Embryonic facial prominence (tissue), 1 donor: ENCODE measurements at regions not wholly inside any gene's neighbourhood (a gene's known extent, or its start where the extent isn't known, plus 50 kb on each side); places are given as distances from the start of the nearest gene placed in this dataset.

Experiments used
- DNase-seq: peaks from one replicate; pipeline ENCODE4 v3.0.0-alpha.2; 2016; ENCODE audit errors: extremely low spot score

DNA sequence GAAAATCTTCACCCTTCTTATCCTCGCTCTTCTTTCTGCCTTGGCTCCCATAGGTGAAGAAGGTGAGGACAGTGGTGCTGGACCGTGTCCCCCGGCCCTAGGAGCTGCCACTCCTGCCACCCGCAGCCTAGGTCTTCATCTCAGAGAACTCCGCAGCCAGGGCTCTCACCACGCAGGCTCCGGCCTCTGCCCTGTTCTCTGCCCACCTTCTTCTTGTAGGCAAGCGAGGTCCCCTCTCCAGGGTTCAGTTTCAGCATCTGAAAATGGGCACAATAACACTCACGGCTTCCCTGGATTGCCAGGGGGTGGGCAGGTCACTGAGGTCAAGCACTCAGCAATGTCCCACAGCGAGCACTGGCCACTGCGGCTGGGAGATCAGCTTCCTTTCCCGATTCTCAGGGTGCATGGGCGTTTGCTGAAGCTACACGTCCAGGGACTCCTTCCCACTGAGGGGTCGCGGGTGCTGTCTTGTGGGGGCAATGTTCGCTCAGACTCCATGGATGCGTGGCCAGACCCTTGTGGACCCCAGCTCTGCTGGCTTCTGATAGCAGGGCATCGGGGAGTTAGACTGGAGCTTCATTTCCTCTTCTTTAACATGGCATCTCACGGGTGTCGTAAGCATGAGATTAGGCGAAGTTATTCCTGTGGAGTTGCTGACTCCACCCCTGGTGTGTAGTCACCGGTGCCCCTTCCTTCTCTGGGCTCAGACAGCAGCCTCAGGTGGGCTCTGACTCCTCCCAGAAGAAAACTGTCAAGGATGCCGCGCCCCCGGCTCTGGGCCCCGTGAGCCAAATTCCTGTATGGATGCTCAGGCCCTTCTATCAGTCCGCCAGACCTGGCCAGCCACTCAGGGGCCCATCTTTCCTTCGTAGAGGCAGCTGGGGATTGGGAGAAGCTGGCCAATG, 145.1 kb upstream of the IRX2 start:
- DNase-seq: no peak

DNA sequence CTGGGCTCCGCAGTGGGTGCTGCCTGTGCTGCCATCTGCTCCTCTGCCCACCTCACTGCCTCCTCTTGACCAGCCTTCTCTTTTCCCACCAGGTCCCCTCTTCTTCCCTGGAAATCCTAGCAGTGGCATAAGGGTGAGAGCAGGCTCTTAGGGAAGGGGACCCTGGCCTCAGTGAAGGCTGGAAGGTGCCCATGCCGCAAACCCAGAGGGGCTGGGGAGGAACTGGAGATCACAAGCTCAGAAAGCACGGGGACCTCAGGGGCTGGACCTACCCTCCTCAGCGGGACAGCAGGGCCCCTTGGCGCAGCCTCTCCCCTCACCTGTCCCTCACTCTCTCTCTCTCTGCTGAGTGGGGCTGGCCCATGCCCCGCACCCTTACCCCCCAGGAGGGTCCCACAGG, 144.4 kb upstream of the IRX2 start:
- no peak for DNase-seq

DNA sequence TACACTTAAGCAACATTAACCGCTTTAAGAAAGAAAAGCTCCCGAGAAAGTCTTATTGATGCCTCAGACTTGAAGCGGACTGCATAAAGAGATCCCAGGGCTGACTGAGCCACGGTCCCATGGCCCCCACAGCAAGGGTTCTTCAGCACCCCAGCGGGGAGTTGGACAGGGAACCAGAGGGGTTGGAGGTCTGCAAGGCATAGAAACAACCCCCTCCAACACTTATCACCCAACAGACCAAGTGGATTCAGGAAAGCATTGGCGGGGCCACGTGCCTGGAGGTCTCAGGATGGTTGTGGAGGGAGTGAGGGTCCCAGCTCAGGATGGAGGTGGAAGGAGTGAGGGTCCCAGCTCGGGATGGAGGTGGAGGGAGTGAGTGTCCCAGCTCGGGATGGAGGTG, 143.7 kb upstream of the IRX2 start:
- no peak for DNase-seq

DNA sequence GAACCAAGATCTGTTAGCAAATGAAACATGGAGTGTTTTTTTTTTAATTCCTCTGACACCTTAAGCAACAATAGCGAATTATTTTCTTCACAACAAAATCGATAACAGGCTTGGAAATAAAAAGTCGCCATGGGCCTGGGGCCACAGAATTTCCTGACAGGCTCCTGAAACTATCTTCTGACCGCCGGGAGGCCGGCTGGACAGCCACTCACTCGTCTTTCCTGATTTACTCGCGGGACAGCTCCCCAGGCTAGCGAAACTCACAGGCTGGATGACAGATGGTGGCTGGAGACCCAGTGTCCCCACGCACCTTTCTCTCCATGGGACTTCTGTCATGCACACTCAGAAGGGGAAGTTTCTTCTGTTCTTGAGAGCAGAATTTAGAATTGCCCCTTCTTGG, 143.3 kb upstream of the IRX2 start:
- no peak for DNase-seq

DNA sequence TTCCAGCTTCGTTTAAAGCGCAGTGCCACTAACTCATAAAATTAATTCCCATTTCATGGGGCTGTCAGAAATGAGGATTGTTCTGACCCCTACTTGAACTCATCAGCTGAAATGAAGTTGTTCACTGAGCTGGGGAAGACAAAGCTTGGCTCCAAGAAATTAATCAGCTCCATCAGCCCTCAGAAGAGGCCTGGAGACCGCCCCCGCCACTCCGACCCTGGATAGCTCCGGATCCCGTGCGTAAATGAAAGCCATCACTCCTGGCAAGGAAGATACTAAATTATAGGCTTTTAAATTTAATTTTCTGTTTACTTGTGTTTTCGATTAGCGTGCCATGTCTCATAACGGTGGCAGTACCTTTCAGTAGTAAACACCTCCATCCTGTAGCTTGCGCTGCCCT, 142.8 kb upstream of the IRX2 start:
- no peak for DNase-seq

DNA sequence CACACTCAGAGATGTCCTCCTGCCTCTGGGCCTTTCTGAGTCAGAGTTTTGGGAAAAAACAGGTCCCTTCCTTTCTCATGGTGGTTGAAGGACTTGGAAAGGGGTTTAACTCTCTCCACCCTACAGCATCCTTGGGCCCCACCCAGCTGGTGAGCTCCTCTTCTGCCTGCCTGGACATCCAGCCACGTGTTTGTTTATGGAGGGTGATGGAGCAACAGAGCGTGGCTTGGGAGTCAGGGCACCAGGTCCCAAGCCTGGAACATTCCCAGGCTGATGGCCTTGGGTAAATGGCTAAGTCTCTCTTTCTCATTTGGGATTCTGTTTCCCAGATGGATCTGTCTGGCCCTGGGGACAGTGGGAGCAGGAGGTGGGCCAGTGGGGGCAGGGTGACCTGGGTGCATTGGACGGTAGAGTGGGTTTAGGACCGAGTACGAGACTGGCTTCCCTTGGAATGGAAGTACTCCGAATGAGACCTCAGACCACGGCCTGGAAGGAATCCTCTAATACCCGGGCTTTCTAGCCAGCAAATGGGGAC, 141.1 kb upstream of the IRX2 start:
- no peak for DNase-seq

DNA sequence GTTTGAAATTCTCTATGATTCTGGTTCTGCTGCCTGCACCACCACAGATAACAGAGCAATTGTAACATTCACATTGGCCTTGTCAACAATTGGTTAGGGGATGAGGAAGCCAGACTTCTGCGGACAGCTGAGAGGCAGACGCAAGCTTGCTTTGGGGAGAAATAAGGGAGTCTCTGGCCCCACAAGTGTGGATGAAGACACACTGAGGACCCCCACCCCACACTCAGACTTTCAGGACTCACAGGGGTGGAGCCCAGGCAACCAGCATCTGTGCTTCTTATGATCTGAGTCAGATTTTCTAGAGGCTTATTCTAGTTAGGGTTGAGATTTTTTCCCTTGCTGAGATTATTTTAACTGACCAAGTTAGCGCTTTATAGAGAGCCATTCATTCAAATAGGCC, 140.3 kb upstream of the IRX2 start:
- DNase-seq: no peak

DNA sequence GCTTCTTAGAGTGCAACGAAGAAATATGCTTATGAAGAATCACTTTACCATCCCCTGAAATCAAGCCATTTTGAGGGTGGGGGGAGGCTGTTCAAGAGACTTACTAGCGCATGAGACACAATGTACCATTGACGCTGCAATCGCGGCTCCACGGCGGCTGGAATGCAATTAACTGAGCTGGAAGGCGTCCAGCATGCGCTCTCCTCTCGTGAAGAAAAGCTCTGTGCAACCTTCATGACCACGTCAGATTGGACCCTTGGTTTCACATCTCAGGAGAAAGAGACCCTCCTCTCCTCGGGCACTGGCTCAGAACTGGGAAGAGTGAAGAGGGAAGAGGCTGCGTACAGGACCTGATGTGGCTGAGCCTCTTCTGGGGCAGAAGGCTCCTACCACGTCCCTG, 138.5 kb upstream of the IRX2 start:
- DNase-seq: no peak

DNA sequence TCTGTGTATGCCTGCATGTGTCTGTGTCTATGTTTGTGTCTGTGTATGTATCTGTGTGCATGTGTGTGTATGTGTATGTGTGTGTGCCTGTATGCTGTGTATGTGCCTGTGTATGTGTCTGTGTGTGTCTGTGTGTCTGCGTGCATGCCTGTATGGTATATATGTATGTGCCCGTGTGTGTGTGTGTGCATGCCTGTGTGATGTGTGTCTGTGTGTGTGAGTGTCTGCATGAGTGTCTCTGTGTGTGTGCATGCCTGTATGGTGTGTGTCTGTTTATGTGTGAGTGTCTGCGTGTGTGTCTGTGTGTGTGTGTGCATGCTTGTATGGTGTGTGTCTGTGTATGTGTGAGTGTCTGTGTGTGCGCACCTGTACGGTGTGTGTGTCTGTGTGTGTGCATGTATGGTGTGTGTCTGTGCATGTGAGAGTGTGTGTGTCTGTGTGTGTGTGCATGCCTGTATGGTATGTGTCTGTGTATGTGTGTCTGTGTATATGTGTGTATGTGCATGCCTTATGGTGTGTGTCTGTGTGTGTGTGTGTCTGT, 137.1 kb upstream of the IRX2 start:
- DNase-seq: no peak

DNA sequence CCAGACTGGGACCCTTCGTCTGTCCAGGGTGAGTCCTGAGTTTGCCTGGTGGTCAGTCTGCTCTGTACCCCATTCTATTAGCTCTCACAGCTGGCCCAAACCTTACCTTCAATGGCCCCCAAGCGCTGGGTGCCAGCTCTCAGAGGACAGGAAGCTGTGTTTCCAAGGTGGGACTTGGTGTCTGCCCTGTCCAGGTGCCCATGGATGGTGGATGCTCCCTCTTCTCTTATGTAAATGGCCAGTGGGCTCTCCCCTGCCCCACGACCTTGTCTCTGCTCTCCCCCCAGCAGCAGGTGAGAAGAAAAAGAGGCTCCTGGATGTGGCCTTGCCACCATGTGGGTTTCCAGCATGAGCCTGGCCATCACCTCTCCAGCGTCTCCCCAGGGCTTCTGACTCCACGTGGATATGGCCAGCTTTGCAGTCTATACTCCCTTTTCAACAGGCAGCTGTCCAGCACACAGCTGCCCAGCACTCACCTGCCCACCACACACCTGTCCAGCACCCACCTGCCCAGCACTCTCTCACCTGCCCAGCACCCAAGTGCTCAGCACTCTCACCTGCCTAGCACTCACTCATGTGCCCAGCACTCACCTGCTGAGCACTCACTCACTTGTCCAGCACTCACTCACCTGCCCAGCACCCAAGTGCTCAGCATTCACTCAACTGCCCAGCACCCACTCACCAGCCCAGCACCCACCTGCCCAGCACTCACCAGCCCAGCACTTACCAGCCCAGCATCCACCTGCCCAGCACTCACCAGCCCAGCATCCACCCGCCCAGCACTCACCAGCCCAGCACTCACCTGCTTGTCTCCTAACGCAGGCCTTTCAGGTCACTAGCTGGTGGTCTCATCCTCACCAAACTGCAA, 136.2 kb upstream of the IRX2 start:
- no peak for DNase-seq

DNA sequence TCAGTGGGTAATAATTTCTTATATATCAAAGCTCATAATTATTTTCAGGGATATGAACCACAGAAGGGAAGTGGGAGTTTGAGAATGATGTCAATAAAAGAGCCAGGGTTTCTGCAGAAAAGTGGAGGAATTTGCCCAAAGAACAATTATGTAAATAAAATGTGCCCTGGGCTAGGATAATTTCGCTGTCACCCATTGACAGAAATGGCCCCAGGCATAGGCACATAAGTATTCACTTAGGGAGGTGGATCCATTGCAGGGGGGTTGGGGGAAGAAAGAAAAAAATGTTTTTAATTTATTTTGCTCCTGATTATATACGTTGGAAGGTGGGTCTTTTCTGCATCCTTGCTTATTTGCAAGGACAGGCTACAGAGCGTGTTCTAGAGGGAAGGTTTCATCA, 135.1 kb upstream of the IRX2 start:
- DNase-seq: no peak

DNA sequence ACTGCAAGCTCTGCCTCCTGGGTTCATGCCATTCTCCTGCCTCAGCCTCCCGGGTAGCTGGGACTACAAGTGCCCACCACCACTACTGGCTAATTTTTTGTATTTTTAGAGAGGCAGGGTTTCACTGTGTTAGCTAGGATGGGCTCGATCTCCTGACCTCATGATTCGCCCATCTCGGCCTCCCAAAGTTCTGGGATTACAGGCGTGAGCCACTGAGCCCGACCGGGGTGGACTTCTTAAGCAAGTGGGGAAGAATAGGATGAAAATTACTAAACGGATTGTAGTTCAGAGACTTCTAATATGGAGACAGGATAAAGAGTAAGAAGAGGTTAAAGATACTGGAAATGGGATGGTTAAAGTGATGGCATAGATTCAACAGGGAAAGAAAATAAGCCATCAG, 132.3 kb upstream of the IRX2 start:
- no peak for DNase-seq

DNA sequence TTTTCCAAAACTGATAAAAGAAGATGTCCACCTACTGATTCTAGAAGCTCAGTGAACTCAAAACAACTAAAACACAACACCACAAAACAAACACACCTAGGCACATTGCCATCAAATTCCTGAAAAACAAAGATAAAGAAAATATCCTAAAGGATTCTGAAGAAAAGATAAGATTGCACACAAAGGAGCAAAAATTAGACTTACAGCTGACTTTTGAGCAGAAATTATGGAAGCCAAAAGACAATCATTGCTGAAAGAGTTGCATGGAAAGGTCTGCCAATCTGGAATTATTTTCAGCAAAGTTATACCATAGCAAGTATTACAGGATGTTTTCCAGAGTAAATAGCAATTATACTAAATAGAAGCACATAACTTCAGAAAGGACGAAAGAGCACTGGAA, 128.2 kb upstream of the IRX2 start:
- DNase-seq: no peak

DNA sequence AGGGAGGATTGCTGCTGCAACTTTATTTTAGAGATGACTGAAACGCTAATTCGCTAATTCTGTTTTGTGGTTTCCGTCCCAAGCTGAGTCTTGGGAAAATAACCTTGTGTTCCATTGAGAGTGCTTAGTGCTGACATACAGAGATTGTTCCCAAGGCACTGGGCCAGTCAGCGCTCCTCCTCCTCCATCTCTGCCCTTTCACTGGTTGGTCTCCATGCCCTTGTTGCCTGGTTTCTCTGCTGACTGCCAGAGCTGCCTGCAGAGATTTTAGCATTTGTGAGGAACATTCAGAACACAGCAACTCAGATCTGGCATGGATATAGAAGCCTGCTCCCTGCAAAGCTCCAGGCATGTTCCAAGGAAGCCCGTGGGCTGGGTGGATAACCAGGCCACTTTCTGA, 126.0 kb upstream of the IRX2 start:
- DNase-seq: no peak

DNA sequence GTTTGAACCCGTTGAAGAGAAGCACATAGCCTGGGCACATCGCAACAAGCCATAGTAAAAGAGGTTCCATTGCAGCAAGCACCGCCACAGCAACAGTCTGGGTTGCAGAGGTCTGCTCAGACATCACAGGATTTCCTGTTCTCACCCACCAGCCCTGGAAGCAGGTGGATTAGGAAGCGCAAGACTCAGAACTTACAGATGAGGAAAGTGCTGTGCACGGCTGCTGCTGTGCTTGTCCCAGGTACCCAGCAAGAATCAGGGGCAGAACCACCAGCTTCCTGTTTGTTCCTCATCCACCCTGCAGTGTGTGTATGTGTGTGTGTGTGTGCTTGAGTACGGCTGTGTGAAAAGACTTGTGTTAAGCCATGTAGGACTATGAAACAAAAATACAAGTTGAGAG, 124.7 kb upstream of the IRX2 start:
- no peak for DNase-seq

DNA sequence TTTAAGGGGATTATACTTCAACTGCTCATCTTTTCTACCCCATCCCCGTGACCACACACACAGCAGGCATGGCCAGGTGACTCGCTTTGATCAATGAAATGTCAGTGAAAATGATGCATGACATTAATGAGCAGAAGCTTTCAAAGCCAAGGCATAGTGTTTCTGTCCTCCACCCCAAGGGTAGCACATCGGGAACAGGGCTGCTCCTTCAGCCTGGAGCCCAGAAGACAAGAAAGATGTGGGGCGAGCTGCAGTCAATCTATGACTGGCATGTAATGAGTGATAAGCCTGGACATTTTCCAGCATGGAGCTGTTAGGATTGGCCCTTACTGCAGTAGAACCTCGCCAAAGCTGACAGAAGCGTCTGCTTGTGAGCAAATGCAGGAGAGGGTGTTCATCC, 122.6 kb upstream of the IRX2 start:
- DNase-seq: no peak

DNA sequence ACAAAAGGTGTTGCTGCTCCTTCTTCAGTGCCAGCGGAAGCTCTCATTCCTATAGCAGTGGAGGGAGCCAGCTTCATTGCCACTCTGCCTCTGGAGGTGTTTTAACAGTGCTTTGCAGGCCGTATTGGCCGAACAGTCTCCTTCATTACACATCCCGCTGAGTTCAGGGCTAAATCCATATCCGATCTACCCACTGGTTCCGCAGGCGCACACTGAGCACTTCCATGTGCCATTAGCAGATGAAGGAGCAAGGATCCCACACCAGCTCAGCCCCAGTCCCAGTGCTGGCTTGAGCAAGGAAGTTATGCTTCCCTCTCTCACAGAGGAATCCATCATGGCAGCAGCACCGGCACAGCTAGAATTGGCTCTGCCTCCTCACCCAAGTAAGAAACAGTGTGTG, 121.2 kb upstream of the IRX2 start:
- DNase-seq: no peak

DNA sequence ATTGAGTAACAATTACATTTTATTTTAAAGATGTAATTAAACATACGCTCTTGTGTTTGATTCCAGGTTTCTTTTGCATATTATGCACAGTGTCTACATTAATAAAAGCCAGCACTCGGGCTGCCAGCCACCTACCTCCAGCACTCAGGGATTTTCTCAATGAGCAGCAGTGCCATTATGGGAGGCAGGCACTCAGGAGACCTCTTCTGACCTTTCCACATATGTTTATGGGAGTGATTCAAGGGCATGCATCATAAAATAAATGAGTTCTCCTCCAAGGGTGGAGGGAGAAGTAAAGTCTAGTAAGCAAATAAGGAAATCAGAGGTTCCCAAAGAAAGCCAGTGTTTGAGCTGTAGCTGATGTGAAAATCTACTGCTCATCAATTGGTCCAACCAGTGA, 119.8 kb upstream of the IRX2 start:
- no peak for DNase-seq

DNA sequence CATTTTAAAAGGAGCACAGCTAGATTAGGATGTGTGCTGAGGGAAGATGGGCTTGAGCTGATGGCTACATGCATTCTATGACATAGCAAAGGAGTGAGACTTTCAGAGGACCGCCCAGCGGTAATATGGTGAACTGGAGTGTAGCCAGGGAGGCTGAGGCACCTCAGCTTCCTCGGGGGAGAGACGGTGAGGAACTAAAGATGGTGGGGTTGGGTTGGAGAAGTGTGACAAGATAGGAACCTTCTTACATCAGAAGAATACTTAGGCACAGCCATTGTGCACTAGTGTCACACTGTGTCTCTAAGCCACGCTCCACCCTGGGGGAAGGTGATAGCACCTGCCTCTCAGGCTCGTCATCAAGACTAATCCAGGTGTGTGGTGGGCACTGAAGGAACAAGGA, 118.0 kb upstream of the IRX2 start:
- no peak for DNase-seq

DNA sequence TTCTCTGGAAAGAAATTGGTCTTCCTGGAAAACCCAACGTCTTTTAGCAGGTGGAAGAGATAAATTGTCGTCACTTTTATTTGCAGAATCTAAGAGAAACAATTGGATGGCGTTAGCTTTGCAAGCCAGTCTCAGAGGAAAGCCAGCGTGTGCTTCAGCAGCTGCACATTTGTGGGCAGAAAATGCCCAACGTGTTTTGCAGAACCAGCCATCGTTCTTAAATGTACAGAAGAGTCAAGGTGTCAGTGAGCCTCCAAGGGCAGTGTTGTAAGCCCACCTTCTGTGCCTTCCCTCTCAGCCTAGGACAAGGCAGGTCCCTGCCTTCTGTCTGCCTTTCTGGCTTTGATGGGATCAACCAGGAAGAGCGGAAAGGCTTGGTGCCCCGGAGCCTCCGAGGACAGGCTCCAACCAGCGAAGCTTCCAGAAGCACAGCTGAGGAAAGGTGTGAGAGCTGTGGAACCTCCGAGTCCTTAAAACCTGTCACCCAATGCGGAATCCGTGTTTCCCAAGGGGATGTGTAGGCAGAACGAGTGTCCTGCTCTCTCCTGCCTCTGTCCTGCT, 116.0 kb upstream of the IRX2 start:
- DNase-seq: no peak

DNA sequence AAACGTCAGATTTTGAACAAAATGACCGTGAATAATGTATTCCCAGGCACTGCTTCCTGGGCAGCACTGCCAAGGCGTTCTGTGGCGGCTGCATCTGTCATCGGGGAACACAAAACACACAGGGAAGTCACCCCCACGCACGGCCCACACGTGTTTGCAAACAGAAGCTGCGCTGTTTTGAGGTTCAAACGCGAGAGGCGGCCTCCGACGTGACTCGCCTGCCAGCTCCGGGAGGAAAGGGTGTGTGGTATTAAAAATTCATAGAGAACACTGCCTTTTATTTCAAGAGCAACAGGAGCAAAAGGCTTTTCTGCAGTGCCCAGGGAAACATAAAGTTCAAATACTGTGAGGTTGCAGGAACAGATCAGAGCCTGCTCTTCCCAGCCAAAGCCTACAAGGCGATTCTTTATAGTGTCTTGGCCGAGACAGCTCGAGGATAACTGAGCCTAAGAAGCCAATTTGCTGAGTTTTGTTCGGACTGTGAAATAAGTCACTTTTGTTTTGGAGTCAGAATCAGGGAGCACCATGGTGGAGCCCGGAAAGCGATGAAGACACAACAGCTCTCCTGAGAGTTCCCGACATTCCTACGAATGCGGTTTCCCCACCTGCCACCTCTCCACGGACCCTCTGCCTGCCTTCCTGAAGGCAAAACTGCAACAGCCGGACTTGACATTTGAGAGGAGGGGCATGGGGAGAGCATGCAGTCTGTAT, 115.3 kb upstream of the IRX2 start:
- no peak for DNase-seq

DNA sequence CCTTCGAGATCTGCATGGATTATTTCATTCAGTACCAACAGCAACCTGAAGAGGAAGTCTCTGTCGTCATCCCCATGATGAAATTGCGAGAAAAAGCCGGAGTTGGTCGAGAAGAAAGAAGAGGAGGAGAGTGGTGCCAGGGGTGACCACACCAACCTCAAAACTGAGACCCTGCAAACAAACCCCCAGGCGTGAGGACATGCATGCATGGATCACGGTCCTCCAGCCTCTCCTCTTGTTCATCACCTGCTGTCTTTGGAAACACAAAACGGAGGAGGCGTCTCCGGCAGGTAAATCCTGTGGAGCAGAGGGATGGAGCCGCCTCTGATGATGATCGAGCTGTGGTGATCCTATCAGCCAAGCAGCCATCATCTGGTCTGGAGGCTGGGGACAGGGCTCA, 114.4 kb upstream of the IRX2 start:
- DNase-seq: no peak
